Mucosa of rectum (tissue), 2 donors: ENCODE measurements at regions not wholly inside any gene's neighbourhood (a gene's known extent, or its start where the extent isn't known, plus 50 kb on each side); places are given as distances from the start of the nearest gene placed in this dataset.

Experiments
- H3K27ac ChIP-seq, 2 donors: one replicate each; pipeline ENCODE4 v1.7.0; 2013; ENCODE audit warnings: inconsistent platforms in 2 of 2, low read depth in 2 of 2, low read length in 2 of 2
- H3K27me3 ChIP-seq, 2 donors: one replicate each; pipeline ENCODE4 v1.7.0; 2013; ENCODE audit warnings: low read length in 2 of 2; ENCODE audit not compliant: control insufficient read depth in 2 of 2, insufficient read depth in 2 of 2
- H3K36me3 ChIP-seq, 2 donors: one replicate each; pipeline ENCODE4 v1.7.0; 2013; ENCODE audit warnings: low read length in 2 of 2; ENCODE audit not compliant: control insufficient read depth in 2 of 2, insufficient read depth in 2 of 2
- H3K4me1 ChIP-seq, 2 donors: one replicate each; pipeline ENCODE4 v1.7.0; 2013; ENCODE audit warnings: low read length in 2 of 2, mild to moderate bottlenecking in 1 of 2; ENCODE audit not compliant: control insufficient read depth in 2 of 2, insufficient read depth in 2 of 2
- H3K4me3 ChIP-seq, 2 donors: one replicate each; pipeline ENCODE4 v1.7.0; 2013; ENCODE audit warnings: low read length in 2 of 2
- H3K9ac ChIP-seq, 2 donors: one replicate each; pipeline ENCODE4 v1.7.0; 2013; ENCODE audit warnings: low read length in 2 of 2, low read depth in 1 of 2, mild to moderate bottlenecking in 1 of 2
- H3K9me3 ChIP-seq, 2 donors: one replicate each; pipeline ENCODE4 v1.7.0; 2013; ENCODE audit warnings: low read length in 2 of 2; ENCODE audit not compliant: control insufficient read depth in 2 of 2
- donor health status: healthy.
- donor health status: Normal muscosa, but diverticular disease.

- H3K4me3 ChIP-seq = no peak overlapping the region
- H3K9me3 ChIP-seq = no peaks in the 10 kb centered on the region
- H3K36me3 ChIP-seq = no peaks in the 10 kb centered on the region
- H3K9ac ChIP-seq = no peak overlapping the region
- H3K4me1 ChIP-seq = no peaks in the 10 kb centered on the region
- no peaks in the 10 kb centered on the region for H3K27me3 ChIP-seq
- no peak overlapping the region for H3K27ac ChIP-seq
These were observed 341.6 kb downstream of the MN1 start for GRCh38 chr22:27459999-27460398.

DNA sequence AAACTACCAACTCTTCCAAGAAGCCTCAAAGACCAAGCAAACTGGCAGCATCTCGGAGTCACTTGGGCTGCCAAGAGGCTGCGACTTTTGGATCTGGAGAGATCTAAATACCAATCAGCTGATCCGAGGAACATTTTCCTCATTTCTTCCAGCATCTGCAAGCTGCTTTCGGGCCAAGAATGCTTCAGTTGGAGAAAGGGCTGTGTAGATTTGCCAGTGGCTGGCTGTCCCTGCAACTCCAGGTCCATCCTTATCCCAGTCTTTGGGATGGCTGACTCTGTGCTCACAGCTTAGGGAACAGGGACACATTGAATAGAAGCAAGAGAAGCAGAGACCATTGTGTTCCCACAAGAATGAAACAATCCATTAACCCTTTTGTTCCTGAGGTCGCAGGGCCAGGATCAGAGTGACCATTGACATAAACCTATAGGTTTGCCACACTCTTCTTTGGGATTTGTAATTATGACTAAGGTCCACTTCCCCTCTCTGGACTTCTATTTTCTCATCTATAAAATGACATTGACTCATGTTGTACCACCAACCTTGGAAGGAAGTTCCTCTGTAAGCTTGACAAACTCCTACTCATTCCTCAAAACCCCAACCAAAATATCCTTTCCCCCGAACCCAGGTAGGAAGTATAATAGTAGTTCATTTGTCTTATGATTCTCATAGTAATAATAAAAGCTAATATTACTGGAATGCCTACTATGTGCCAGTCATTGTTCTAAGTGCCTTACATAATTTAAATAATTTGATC is 340.8 kb downstream of the MN1 start:
- H3K27ac ChIP-seq = no peak overlapping the region
- H3K4me1 ChIP-seq = no peaks in the 10 kb centered on the region
- H3K4me3 ChIP-seq = no peak overlapping the region
- H3K9me3 ChIP-seq = no peaks in the 10 kb centered on the region
- no peak overlapping the region for H3K9ac ChIP-seq
- H3K27me3 ChIP-seq = no peaks in the 10 kb centered on the region
- H3K36me3 ChIP-seq = no peaks in the 10 kb centered on the region

DNA sequence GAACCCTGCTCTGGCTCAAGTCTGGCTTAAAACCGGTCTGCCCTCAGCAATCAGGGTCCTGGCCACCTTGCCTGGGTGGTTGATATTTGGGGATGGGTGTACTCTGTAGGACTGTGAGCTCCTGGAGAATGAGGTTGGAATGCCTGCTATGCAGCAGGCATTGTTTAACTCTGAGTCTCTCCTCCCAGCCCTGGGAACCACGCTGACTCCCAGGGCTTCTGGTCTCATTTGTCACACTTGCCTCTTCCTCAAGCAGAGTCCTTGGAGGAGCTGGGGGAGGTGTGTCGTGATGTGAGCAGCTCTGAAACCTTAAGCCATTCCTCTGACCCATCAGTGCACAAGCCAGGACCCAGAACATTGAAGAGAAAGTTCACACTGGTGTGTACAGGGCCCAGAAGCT is 340.1 kb downstream of the MN1 start:
- Histone ChIP-seq H3K27ac (no peak overlapping the region), H3K9ac (no peak overlapping the region), H3K9me3 (no peaks in the 10 kb centered on the region)

GRCh38 chr22:27462190-27462589 is 339.4 kb downstream of the MN1 start:
- no peak overlapping the region for H3K4me3 ChIP-seq
- H3K9ac ChIP-seq = no peak overlapping the region
- H3K9me3 ChIP-seq = no peaks in the 10 kb centered on the region
- no peaks in the 10 kb centered on the region for H3K27me3 ChIP-seq
- no peaks in the 10 kb centered on the region for H3K36me3 ChIP-seq
- peaks cover 0 to 3% of the 10 kb centered on the region in 2 donors for H3K4me1 ChIP-seq
- H3K27ac ChIP-seq = no peak overlapping the region

More for the DNA sequence above, 340.1 kb downstream of the MN1 start:
- no peaks in the 10 kb centered on the region for H3K27me3 ChIP-seq
- H3K4me1 ChIP-seq = peaks cover 0 to 2% of the 10 kb centered on the region in 2 donors
- no peak overlapping the region for H3K4me3 ChIP-seq
- H3K36me3 ChIP-seq = no peaks in the 10 kb centered on the region

- Histone ChIP-seq H3K4me1 (peaks cover 0 to 3% of the 10 kb centered on the region in 2 donors), H3K27me3 (no peaks in the 10 kb centered on the region), H3K9me3 (no peaks in the 10 kb centered on the region), H3K9ac (no peak overlapping the region), H3K4me3 (no peak overlapping the region), H3K36me3 (no peaks in the 10 kb centered on the region), H3K27ac (no peak overlapping the region)
These were observed 338.4 kb downstream of the MN1 start for GRCh38 chr22:27463121-27463660.

- no peak overlapping the region for H3K4me3 ChIP-seq
- no peak overlapping the region for H3K27ac ChIP-seq
- peaks cover 0 to 3% of the 10 kb centered on the region in 2 donors for H3K4me1 ChIP-seq
- no peaks in the 10 kb centered on the region for H3K9me3 ChIP-seq
- no peak overlapping the region for H3K9ac ChIP-seq
- no peaks in the 10 kb centered on the region for H3K27me3 ChIP-seq
- H3K36me3 ChIP-seq = no peaks in the 10 kb centered on the region
These were observed 335.3 kb downstream of the MN1 start for GRCh38 chr22:27466229-27466628.

- Histone ChIP-seq H3K4me3 (no peak overlapping the region), H3K27ac (no peak overlapping the region), H3K27me3 (no peaks in the 10 kb centered on the region), H3K9ac (no peak overlapping the region), H3K36me3 (no peaks in the 10 kb centered on the region), H3K9me3 (no peaks in the 10 kb centered on the region), H3K4me1 (peaks cover 0 to 3% of the 10 kb centered on the region in 2 donors)
These were observed 334.6 kb downstream of the MN1 start for GRCh38 chr22:27466778-27467438.

GRCh38 chr22:27467711-27468110 is 333.8 kb downstream of the MN1 start:
- Histone ChIP-seq H3K9ac (no peak overlapping the region), H3K9me3 (no peaks in the 10 kb centered on the region), H3K27ac (no peak overlapping the region), H3K4me3 (no peak overlapping the region), H3K27me3 (no peaks in the 10 kb centered on the region), H3K4me1 (peaks cover 0 to 3% of the 10 kb centered on the region in 2 donors), H3K36me3 (no peaks in the 10 kb centered on the region)

DNA sequence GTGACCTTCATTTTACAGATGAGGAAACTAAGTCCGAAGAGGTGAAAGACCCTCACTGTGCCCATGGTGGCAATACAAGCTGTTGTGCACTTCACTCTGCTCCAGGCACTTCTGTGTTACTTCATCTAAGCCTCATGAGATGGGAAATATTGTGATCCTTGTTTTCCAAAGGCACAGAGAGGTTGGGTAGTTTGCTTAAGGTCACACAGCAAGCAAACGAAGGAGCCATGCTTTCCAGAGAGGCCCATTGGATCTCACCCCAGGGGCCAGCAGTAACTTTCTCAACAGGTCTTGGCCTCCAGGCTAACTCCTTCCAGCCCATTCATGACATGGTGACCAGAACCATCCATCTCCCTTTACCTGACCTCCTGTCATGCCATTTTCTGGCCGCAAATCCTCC is 332.8 kb downstream of the MN1 start:
- no peak overlapping the region for H3K27ac ChIP-seq
- H3K4me3 ChIP-seq = no peak overlapping the region
- H3K9me3 ChIP-seq = no peaks in the 10 kb centered on the region
- H3K36me3 ChIP-seq = no peaks in the 10 kb centered on the region
- no peaks in the 10 kb centered on the region for H3K27me3 ChIP-seq
- H3K4me1 ChIP-seq = peaks cover 0 to 3% of the 10 kb centered on the region in 2 donors
- no peak overlapping the region for H3K9ac ChIP-seq

DNA sequence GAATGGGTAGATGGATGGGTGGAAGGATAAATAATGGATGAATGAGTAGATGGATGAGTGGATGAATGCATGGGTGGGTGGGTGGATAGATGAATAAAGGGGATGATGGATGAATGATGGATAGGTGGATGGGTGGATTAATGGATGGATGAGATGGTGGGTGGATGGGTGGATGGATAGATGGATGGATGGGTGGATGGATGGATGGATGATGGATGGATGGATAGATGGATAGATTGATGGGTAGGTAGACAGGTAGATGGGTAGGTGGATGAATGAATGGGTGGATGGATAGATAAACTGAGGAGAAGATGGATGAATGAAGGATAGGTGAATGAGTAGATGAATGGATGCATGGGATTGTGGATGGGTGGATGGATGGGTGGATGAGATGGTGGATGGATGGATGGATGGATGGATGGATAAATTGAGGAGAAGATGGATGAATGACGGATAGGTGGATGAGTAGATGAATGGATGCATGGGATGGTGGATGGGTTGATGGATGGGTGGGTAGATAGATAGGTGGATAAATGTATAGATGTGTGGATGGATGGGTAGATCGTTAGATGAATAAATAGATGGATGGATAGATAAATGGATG is 331.3 kb downstream of the MN1 start:
- H3K27me3 ChIP-seq = no peaks in the 10 kb centered on the region
- no peaks in the 10 kb centered on the region for H3K9me3 ChIP-seq
- H3K4me1 ChIP-seq = peaks cover 0 to 3% of the 10 kb centered on the region in 2 donors
- no peaks in the 10 kb centered on the region for H3K36me3 ChIP-seq
- no peak overlapping the region for H3K4me3 ChIP-seq
- no peak overlapping the region for H3K27ac ChIP-seq
- H3K9ac ChIP-seq = no peak overlapping the region
